Neuronal stem cell (in vitro differentiated cells): ENCODE measurements at regions not wholly inside any gene's neighbourhood (a gene's known extent, or its start where the extent isn't known, plus 50 kb on each side); places are given as distances from the start of the nearest gene placed in this dataset.
A peak's percentile ranks its signal among the peaks of the same experiment; 100 is the strongest.

ENCODE experiments used
- DNase-seq: peaks from one replicate; pipeline ENCODE4 v3.0.0-alpha.2; 2013; ENCODE audit warnings: low spot score
- H2AFZ ChIP-seq: one replicate; pipeline ENCODE4 v1.6.1; 2013; ENCODE audit warnings: mild to moderate bottlenecking, low read length, inconsistent platforms
- H2AK5ac ChIP-seq: 2 replicates; pipeline ENCODE4 v1.6.1; 2013; ENCODE audit warnings: low read depth, mild to moderate bottlenecking, inconsistent platforms, low read length, moderate library complexity, mixed read lengths
- H2BK120ac ChIP-seq: 2 replicates; pipeline ENCODE4 v1.6.1; 2013; ENCODE audit warnings: low read depth, mild to moderate bottlenecking, inconsistent platforms, low read length, moderate library complexity, mixed read lengths
- H2BK12ac ChIP-seq: one replicate; pipeline ENCODE4 v1.6.1; 2013; ENCODE audit warnings: low read length, inconsistent platforms
- H2BK15ac ChIP-seq: 2 replicates; pipeline ENCODE4 v1.6.1; 2013; ENCODE audit warnings: mild to moderate bottlenecking, low read length, inconsistent platforms, mixed read lengths
- H2BK5ac ChIP-seq: one replicate; pipeline ENCODE4 v1.6.1; 2013; ENCODE audit warnings: inconsistent platforms, mild to moderate bottlenecking, low read length, moderate library complexity
- H3K14ac ChIP-seq: one replicate; pipeline ENCODE4 v1.6.1; 2013; ENCODE audit warnings: low read length, inconsistent platforms
- H3K18ac ChIP-seq: 2 replicates; pipeline ENCODE4 v1.6.1; 2013; ENCODE audit warnings: low read length, inconsistent platforms
- H3K23ac ChIP-seq: 2 replicates; pipeline ENCODE4 v1.6.1; 2013; ENCODE audit warnings: low read depth, mild to moderate bottlenecking, mixed read lengths, low read length, inconsistent platforms; ENCODE audit not compliant: poor library complexity
- H3K27ac ChIP-seq: replicated peaks from 3 replicates; pipeline ENCODE4 v1.5.1; 2013; ENCODE audit warnings: low read length, inconsistent platforms
- H3K27me3 ChIP-seq, 3 experiments: 2 replicates each; pipeline ENCODE4 v1.6.1; 2013; ENCODE audit warnings: low read length in 3 of 3, mild to moderate bottlenecking in 2 of 3, inconsistent platforms in 1 of 3, low read depth in 1 of 3, mixed read lengths in 1 of 3, moderate library complexity in 1 of 3; ENCODE audit not compliant: control insufficient read depth in 3 of 3, insufficient read depth in 3 of 3
- H3K36me3 ChIP-seq, 2 donors: replicated peaks in 1 of 2; 2 replicates each; pipeline ENCODE4 v1.6.1; 2013; ENCODE audit warnings: low read length in 2 of 2; ENCODE audit not compliant: control insufficient read depth in 2 of 2, insufficient read depth in 2 of 2
- H3K4ac ChIP-seq: 2 replicates; pipeline ENCODE4 v1.6.1; 2013; ENCODE audit warnings: inconsistent platforms, mild to moderate bottlenecking, low read length, moderate library complexity
- H3K4me1 ChIP-seq, 2 donors: 1 replicate in 1 of 2; 2 replicates in 1 of 2; pipeline ENCODE4 v1.6.1; 2013; ENCODE audit warnings: low read length in 2 of 2, low read depth in 1 of 2; ENCODE audit not compliant: control insufficient read depth in 2 of 2, insufficient read depth in 1 of 2
- H3K4me2 ChIP-seq: one replicate; pipeline ENCODE4 v1.6.1; 2013; ENCODE audit warnings: mild to moderate bottlenecking, low read length, inconsistent platforms; ENCODE audit not compliant: insufficient read depth, poor library complexity, severe bottlenecking
- H3K4me3 ChIP-seq, 2 donors: 2 replicates each; pipeline ENCODE4 v1.5.1; 2013; ENCODE audit warnings: low read length in 2 of 2, mild to moderate bottlenecking in 2 of 2, inconsistent platforms in 1 of 2, moderate library complexity in 1 of 2
- H3K79me1 ChIP-seq: one replicate; pipeline ENCODE4 v1.6.1; 2013; ENCODE audit warnings: low read depth, mild to moderate bottlenecking, inconsistent platforms, low read length, moderate library complexity
- H3K9ac ChIP-seq: one replicate; pipeline ENCODE4 v1.6.1; 2013; ENCODE audit warnings: mild to moderate bottlenecking, low read depth, low read length, inconsistent platforms; ENCODE audit not compliant: poor library complexity
- H3K9me3 ChIP-seq, 2 donors: replicated peaks in 1 of 2; 2 replicates each; pipeline versions ENCODE3 to v1.6.1; 2013; ENCODE audit warnings: low read length in 2 of 2, mild to moderate bottlenecking in 2 of 2, inconsistent platforms in 1 of 2, low read depth in 1 of 2, mixed read lengths in 1 of 2, moderate library complexity in 1 of 2; ENCODE audit not compliant: control insufficient read depth in 2 of 2, insufficient read depth in 1 of 2
- H4K8ac ChIP-seq: one replicate; pipeline ENCODE4 v1.6.1; 2013; ENCODE audit warnings: low read depth, mild to moderate bottlenecking, inconsistent platforms, low read length, moderate library complexity
- H4K91ac ChIP-seq: one replicate; pipeline ENCODE4 v1.6.1; 2013; ENCODE audit warnings: low read length, low read depth, mild to moderate bottlenecking, inconsistent platforms; ENCODE audit not compliant: poor library complexity
- WGBS, 2 donors: extraction: QIAGEN DNeasy Blood & Tissue Kit; methylation state at CpG; one replicate each; pipeline ENCODE4 v1.1.7; 2013; ENCODE audit warnings: missing lambda C conversion rate in 2 of 2, mixed read lengths in 1 of 2; ENCODE audit not compliant: insufficient read length in 2 of 2, insufficient replicate concordance in 1 of 2; ENCODE audit errors: extremely low coverage in 2 of 2; 5-methylcytosine and 5-hydroxymethylcytosine counted together

- no peak for DNase-seq
- WGBS, 2 donors = no CpG with 5 or more reads among the region's 14 CpGs
- H3K9me3 ChIP-seq = peaks cover 0 to 4% of the 10 kb centered on the region in 2 donors
- no peak overlapping the region for H2AK5ac ChIP-seq
- H4K8ac ChIP-seq = no peak overlapping the region
- H3K4ac ChIP-seq = no peak overlapping the region
- H3K14ac ChIP-seq = no peak overlapping the region
- no peak overlapping the region for H4K91ac ChIP-seq
- H3K23ac ChIP-seq = no peak overlapping the region
- no peak overlapping the region for H3K4me2 ChIP-seq
- H3K79me1 ChIP-seq = no peaks in the 10 kb centered on the region
- no peak overlapping the region for H3K4me3 ChIP-seq
- no peak overlapping the region for H2BK5ac ChIP-seq
- H3K18ac ChIP-seq = no peak overlapping the region
- H3K27ac ChIP-seq = no peak overlapping the region
- no peak overlapping the region for H3K9ac ChIP-seq
- H3K27me3 ChIP-seq = no peaks in the 10 kb centered on the region
- no peaks in the 10 kb centered on the region for H3K36me3 ChIP-seq
- no peak overlapping the region for H2BK15ac ChIP-seq
- peaks cover 13 to 16% of the 10 kb centered on the region in 2 donors for H3K4me1 ChIP-seq
- no peak overlapping the region for H2AFZ ChIP-seq
- no peak overlapping the region for H2BK120ac ChIP-seq
- no peak overlapping the region for H2BK12ac ChIP-seq
Observed at GRCh38 chr5:168125445-168126199, 165.8 kb upstream of the WWC1 start.

DNA sequence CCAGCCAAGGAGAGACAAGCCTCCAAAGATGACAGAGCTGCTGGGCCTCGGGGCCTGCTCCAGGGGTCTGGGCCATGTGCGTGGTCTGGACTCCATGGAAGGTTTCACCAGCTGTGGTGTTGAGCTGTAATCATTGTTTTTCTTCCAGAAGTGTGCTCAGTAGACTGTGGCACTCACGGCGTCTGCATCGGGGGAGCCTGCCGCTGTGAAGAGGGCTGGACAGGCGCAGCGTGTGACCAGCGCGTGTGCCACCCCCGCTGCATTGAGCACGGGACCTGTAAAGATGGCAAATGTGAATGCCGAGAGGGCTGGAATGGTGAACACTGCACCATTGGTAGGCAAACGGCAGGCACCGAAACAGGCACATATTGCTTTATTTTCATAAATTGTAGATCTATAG is 164.8 kb upstream of the WWC1 start:
- Histone ChIP-seq H3K18ac (no peak overlapping the region), H3K27me3 (no peaks in the 10 kb centered on the region), H3K36me3 (no peaks in the 10 kb centered on the region), H2BK12ac (no peak overlapping the region), H2BK5ac (no peak overlapping the region), H3K4ac (no peak overlapping the region), H2AK5ac (peak overlapping the region; percentile 36), H4K91ac (no peak overlapping the region), H3K9ac (no peak overlapping the region), H2AFZ (no peak overlapping the region), H3K4me2 (no peak overlapping the region), H2BK120ac (no peak overlapping the region), H3K4me3 (peak overlapping the region in 1 of 2 donors; percentile 19), H3K27ac (no peak overlapping the region), H3K4me1 (peaks cover 13 to 18% of the 10 kb centered on the region in 2 donors), H4K8ac (no peak overlapping the region), H3K79me1 (no peaks in the 10 kb centered on the region), H3K14ac (no peak overlapping the region), H3K9me3 (peaks cover 0 to 4% of the 10 kb centered on the region in 2 donors), H2BK15ac (no peak overlapping the region), H3K23ac (no peak overlapping the region)
- WGBS, 2 donors = no CpG with 5 or more reads among the region's 15 CpGs
- no peak for DNase-seq

DNA sequence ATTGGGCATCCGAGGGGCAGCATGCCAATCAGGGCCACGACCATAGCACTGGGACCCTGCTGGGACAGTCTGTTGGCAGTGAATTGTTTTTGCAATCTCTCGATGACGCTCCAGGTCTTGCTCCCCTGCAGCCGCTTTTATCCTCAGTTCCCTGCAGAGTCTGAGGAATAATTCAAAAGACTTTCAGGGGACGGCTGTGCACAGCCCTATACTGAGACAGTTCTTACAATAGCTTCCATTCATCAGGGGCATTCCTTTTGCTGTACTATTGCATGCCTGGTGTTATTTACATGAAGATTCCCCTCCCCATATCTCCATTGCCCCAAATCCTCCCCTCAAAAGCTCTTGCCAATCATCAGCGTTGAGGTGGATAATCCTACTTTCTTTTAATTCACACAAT is 163.3 kb upstream of the WWC1 start:
- DNase-seq = no peak
- Histone ChIP-seq H3K4me3 (no peak overlapping the region), H2AFZ (peak overlapping the region; percentile 27), H3K4ac (no peak overlapping the region), H4K91ac (no peak overlapping the region), H3K4me1 (peaks cover 14 to 26% of the 10 kb centered on the region in 2 donors), H3K9me3 (peaks cover 0 to 4% of the 10 kb centered on the region in 2 donors), H4K8ac (no peak overlapping the region), H2BK120ac (no peak overlapping the region), H3K36me3 (no peaks in the 10 kb centered on the region), H2BK15ac (no peak overlapping the region), H3K18ac (no peak overlapping the region), H2AK5ac (no peak overlapping the region), H3K27ac (no peak overlapping the region), H3K4me2 (no peak overlapping the region), H3K79me1 (no peaks in the 10 kb centered on the region), H3K9ac (no peak overlapping the region), H3K27me3 (no peaks in the 10 kb centered on the region), H2BK5ac (no peak overlapping the region), H3K23ac (no peak overlapping the region), H3K14ac (no peak overlapping the region), H2BK12ac (no peak overlapping the region)
- WGBS, 2 donors = no CpG with 5 or more reads among the region's 7 CpGs

DNA sequence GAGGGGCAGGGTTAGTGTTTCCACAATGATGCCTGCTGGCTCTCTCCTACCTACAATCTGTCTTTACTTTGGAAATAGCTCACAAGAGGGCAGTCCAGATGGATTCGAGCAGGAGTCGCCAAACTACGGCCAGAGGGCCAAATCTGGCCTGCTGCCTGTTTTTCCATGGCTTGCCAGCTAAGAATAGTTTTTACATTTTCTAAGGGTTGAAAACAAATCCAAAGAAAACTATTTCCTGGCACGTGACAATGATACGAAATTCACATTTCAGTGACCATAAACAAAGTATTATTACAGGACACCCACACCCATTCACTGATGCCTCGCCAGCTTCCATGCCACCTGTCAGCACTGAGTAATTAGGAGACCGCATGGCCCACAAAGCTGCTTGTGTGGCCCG is 162.9 kb upstream of the WWC1 start:
- Histone ChIP-seq H4K91ac (no peak overlapping the region), H2BK120ac (no peak overlapping the region), H2BK5ac (no peak overlapping the region), H3K27me3 (no peaks in the 10 kb centered on the region), H2AK5ac (no peak overlapping the region), H3K18ac (no peak overlapping the region), H3K79me1 (no peaks in the 10 kb centered on the region), H2BK15ac (no peak overlapping the region), H3K9me3 (peaks cover 0 to 4% of the 10 kb centered on the region in 2 donors), H3K9ac (no peak overlapping the region), H3K23ac (no peak overlapping the region), H3K14ac (no peak overlapping the region), H3K27ac (no peak overlapping the region), H3K4me2 (no peak overlapping the region), H3K4ac (no peak overlapping the region), H2AFZ (peak overlapping the region; percentile 27), H3K4me1 (peaks cover 14 to 26% of the 10 kb centered on the region in 2 donors), H2BK12ac (no peak overlapping the region), H3K4me3 (no peak overlapping the region), H4K8ac (no peak overlapping the region), H3K36me3 (no peaks in the 10 kb centered on the region)
- no CpG with 5 or more reads among the region's 8 CpGs for WGBS, 2 donors
- no peak for DNase-seq
